ENCODE measurements at regions not wholly inside any gene's neighbourhood (a gene's known extent, or its start where the extent isn't known, plus 50 kb on each side); places are given as distances from the start of the nearest gene placed in this dataset.

GRCh38 chr10:42959833-42960232, 117.0 kb upstream of the RET start:
- Histone ChIP-seq H3K79me2 (ENCODE audit: insufficient read depth, low read depth, low read length) (no peaks in the 10 kb centered on the region), H3K4me1 (ENCODE audit: insufficient read depth, low read length, poor library complexity, severe bottlenecking) (no peaks in the 10 kb centered on the region), H3K9me3 (ENCODE audit: low read length) (no peaks in the 10 kb centered on the region), H3K4me3 (ENCODE audit: low read depth, low read length, poor library complexity, severe bottlenecking) (no peak overlapping the region), H3K4me2 (ENCODE audit: low read length) (no peak overlapping the region), H3K27ac (ENCODE audit: low read depth, low read length, poor library complexity, severe bottlenecking) (no peak overlapping the region), H3K36me3 (ENCODE audit: insufficient read depth, low read length) (no peaks in the 10 kb centered on the region), H3K9me2 (ENCODE audit: insufficient read depth, low read length) (no peaks in the 10 kb centered on the region), H2AFZ (ENCODE audit: low read length) (no peak overlapping the region), H4K20me1 (ENCODE audit: insufficient read depth, low read length) (no peaks in the 10 kb centered on the region)
- BruUV-seq (replicated peaks): no TSS peak
- DNase-seq (ENCODE audit: low spot score): no peak
- intact Hi-C loops (cut with micrococcal nuclease; ENCODE audit: unreplicated experiment): no loop called here
- ChIA-PET CTCF (ENCODE audit: unreplicated experiment) (no interaction called here), POLR2A (no interaction called here)
- TF ChIP-seq CTCF (conservative IDR thresholded peaks at IDR 0.05; ENCODE audit: low read length) (no peak), EZH2phosphoT487 (IDR thresholded peaks at IDR 0.05; ENCODE audit: borderline replicate concordance, low read depth, low read length) (no peak)

- H2AFZ ChIP-seq (ENCODE audit: low read length): no peak overlapping the region
- no peak for TF ChIP-seq EZH2phosphoT487 (IDR thresholded peaks at IDR 0.05; ENCODE audit: borderline replicate concordance, low read depth, low read length)
- TF ChIP-seq CTCF (conservative IDR thresholded peaks at IDR 0.05; ENCODE audit: low read length): no peak
- H4K20me1 ChIP-seq (ENCODE audit: insufficient read depth, low read length): no peaks in the 10 kb centered on the region
- H3K4me1 ChIP-seq (ENCODE audit: insufficient read depth, low read length, poor library complexity, severe bottlenecking): no peaks in the 10 kb centered on the region
- H3K36me3 ChIP-seq (ENCODE audit: insufficient read depth, low read length): no peaks in the 10 kb centered on the region
- intact Hi-C loops (cut with micrococcal nuclease; ENCODE audit: unreplicated experiment): no loop called here
- ChIA-PET CTCF (ENCODE audit: unreplicated experiment) (no interaction called here), POLR2A (no interaction called here)
- H3K4me3 ChIP-seq (ENCODE audit: low read depth, low read length, poor library complexity, severe bottlenecking): no peak overlapping the region
- H3K9me2 ChIP-seq (ENCODE audit: insufficient read depth, low read length): no peaks in the 10 kb centered on the region
- H3K27ac ChIP-seq (ENCODE audit: low read depth, low read length, poor library complexity, severe bottlenecking): no peak overlapping the region
- BruUV-seq (replicated peaks): no TSS peak
- no peak overlapping the region for H3K4me2 ChIP-seq (ENCODE audit: low read length)
- no peak for DNase-seq (ENCODE audit: low spot score)
- H3K79me2 ChIP-seq (ENCODE audit: insufficient read depth, low read depth, low read length): no peaks in the 10 kb centered on the region
- no peaks in the 10 kb centered on the region for H3K9me3 ChIP-seq (ENCODE audit: low read length)
Observed at GRCh38 chr10:42960491-42960990, 116.3 kb upstream of the RET start.

- H3K9me3 ChIP-seq (ENCODE audit: low read length): no peaks in the 10 kb centered on the region
- ChIA-PET POLR2A (interaction anchor here (0.6 to 0.7 kb wide), 2 partner anchors 42 to 1769 kb away, joined by 3 to 4 read pairs; no protein-coding TSS in a partner anchor), CTCF (ENCODE audit: unreplicated experiment) (no interaction called here)
- TF ChIP-seq CTCF (conservative IDR thresholded peaks at IDR 0.05; ENCODE audit: low read length) (no peak), EZH2phosphoT487 (IDR thresholded peaks at IDR 0.05; ENCODE audit: borderline replicate concordance, low read depth, low read length) (no peak)
- no peak overlapping the region for H3K4me3 ChIP-seq (ENCODE audit: low read depth, low read length, poor library complexity, severe bottlenecking)
- no peaks in the 10 kb centered on the region for H4K20me1 ChIP-seq (ENCODE audit: insufficient read depth, low read length)
- no TSS peak for BruUV-seq (replicated peaks)
- intact Hi-C loops (cut with micrococcal nuclease; ENCODE audit: unreplicated experiment): no loop called here
- H3K79me2 ChIP-seq (ENCODE audit: insufficient read depth, low read depth, low read length): no peaks in the 10 kb centered on the region
- H3K36me3 ChIP-seq (ENCODE audit: insufficient read depth, low read length): no peaks in the 10 kb centered on the region
- no peak overlapping the region for H3K27ac ChIP-seq (ENCODE audit: low read depth, low read length, poor library complexity, severe bottlenecking)
- no peak for DNase-seq (ENCODE audit: low spot score)
- H3K9me2 ChIP-seq (ENCODE audit: insufficient read depth, low read length): no peaks in the 10 kb centered on the region
- no peaks in the 10 kb centered on the region for H3K4me1 ChIP-seq (ENCODE audit: insufficient read depth, low read length, poor library complexity, severe bottlenecking)
- H3K4me2 ChIP-seq (ENCODE audit: low read length): no peak overlapping the region
- no peak overlapping the region for H2AFZ ChIP-seq (ENCODE audit: low read length)
Observed at GRCh38 chr10:42960991-42961795, 115.7 kb upstream of the RET start.

All from OCI-LY7 (cell line).